WI38 (cell line): ENCODE measurements at regions not wholly inside any gene's neighbourhood (a gene's known extent, or its start where the extent isn't known, plus 50 kb on each side); places are given as distances from the start of the nearest gene placed in this dataset.

ENCODE experiments used
- H3K4me3 ChIP-seq: 2 replicates; pipeline ENCODE4 v1.5.1; 2011; ENCODE audit warnings: low read depth, mild to moderate bottlenecking, control low read depth, low read length
- TF ChIP-seq, protein P1 (sequence below): IDR thresholded peaks from 2 replicates; pipeline ENCODE4 v1.5.1; 2012; ENCODE audit warnings: low read depth, mild to moderate bottlenecking, control low read depth, low read length

DNA sequence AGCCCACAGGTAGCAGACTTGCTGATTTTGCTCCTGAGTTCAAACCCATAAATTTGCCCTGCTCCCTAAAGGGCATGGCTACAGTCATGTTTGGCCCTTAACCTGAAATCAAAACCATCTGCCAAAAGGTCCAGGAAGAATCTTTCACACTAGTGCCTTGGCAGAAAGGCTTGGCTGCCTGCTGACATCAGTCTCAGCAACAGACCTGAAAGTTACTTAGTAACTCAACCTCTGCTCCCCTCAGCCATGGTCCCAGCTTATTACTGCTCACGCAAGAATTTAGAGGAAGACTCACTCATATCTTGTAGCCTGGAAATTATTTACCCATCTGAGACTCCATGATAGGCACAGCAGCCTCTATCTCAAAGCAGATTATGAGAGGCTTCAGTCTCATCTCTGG, 98.0 kb upstream of the KIF2B start:
- H3K4me3 ChIP-seq, result no peak overlapping the region
- TF ChIP-seq, protein P1, sequence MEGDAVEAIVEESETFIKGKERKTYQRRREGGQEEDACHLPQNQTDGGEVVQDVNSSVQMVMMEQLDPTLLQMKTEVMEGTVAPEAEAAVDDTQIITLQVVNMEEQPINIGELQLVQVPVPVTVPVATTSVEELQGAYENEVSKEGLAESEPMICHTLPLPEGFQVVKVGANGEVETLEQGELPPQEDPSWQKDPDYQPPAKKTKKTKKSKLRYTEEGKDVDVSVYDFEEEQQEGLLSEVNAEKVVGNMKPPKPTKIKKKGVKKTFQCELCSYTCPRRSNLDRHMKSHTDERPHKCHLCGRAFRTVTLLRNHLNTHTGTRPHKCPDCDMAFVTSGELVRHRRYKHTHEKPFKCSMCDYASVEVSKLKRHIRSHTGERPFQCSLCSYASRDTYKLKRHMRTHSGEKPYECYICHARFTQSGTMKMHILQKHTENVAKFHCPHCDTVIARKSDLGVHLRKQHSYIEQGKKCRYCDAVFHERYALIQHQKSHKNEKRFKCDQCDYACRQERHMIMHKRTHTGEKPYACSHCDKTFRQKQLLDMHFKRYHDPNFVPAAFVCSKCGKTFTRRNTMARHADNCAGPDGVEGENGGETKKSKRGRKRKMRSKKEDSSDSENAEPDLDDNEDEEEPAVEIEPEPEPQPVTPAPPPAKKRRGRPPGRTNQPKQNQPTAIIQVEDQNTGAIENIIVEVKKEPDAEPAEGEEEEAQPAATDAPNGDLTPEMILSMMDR, result no peak

DNA sequence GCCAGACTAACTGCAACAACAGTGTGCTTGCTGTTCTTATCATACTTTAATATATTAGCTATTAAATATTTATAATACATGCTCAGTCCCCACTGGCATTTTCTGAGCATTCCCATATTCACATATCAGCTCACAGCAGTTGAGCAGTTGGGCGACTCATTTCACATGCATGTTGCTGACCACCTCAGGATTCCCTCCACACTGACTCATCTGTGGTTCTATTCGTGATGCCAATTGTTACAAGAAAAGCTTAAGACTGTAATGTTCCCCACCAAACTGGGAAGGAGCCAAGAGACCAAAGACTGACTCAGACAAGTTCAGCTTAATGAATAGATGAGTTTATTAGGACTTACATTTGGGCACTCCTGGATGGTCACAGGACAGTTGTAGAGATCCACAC, 100.3 kb upstream of the KIF2B start:
- no peak overlapping the region for H3K4me3 ChIP-seq
- TF ChIP-seq, protein P1, result no peak

DNA sequence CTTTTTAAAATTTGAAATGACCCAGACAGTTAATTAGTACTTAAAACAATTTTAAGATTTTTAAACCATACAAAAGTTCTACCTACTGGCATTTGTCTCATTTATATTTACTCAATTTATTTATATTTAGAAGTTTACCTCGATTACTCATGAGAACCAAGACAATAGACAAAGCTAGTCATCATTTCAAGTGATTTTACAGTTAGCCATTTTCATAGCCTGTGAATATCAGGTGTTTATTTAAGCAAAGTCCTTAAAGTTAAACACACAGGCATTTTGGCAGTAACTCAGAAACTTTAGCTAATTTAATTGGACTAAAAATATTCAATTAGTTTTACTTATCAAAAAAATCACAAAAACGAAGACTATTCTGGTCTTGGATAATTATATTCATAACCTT, 101.6 kb upstream of the KIF2B start:
- TF ChIP-seq, protein P1, result no peak
- no peak overlapping the region for H3K4me3 ChIP-seq

GRCh38 chr17:53719229-53719628, 103.5 kb upstream of the KIF2B start:
- H3K4me3 ChIP-seq, result no peak overlapping the region
- TF ChIP-seq, protein P1, result no peak

- H3K4me3 ChIP-seq, result no peak overlapping the region
- TF ChIP-seq, protein P1, result no peak
Observed at GRCh38 chr17:53707566-53707965, 115.2 kb upstream of the KIF2B start.

DNA sequence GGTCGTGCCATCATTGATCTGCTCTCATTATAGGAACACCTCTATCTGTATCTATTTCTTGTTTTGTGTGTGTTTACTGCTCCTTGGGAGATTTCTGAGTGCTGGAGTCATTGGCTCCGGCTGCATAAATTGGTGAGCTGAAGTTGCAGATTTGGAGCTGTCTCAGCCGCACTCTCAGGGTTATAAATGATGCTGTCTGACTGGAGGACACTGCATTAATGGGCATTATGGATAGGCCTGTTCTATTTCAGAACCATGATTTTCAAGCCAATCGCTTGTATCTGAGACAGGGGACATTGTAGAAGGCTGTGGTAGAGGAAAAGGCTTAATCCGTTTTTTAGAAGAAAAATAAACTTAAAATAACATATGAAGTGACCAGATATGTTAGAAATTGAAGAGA, 126.4 kb upstream of the KIF2B start:
- no peak overlapping the region for H3K4me3 ChIP-seq
- TF ChIP-seq, protein P1, result no peak

- TF ChIP-seq, protein P1, result no peak
- no peak overlapping the region for H3K4me3 ChIP-seq
Observed at GRCh38 chr17:53687324-53687723, 135.4 kb upstream of the KIF2B start.

DNA sequence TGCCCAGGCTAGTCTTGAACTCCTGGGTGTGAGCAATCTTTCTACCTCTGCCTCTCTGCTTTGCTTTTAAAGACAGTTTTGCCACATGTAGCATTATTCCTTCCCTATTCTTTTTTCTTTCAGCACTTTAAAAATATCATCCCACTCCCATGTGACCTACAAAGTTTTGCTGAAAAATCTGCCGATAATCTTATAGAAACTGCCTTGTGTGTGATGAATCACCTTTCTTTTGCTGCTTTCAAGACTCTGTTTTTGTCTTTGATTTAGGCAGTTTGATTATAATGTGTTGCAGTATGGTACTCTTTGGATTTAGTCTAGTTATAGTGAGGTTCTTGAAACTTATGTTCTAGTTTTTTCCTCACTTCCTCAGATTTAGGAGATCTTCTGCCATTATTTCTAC, 142.0 kb upstream of the KIF2B start:
- H3K4me3 ChIP-seq, result no peak overlapping the region
- TF ChIP-seq, protein P1, result no peak
